ENCODE measurements at regions not wholly inside any gene's neighbourhood (a gene's known extent, or its start where the extent isn't known, plus 50 kb on each side); places are given as distances from the start of the nearest gene placed in this dataset.

- no peak for DNase-seq
Measured at GRCh38 chr2:226143091-226143490, 656.5 kb downstream of the IRS1 start.

- DNase-seq = no peak
Measured at GRCh38 chr2:226142463-226142862, 657.2 kb downstream of the IRS1 start.

GRCh38 chr2:226140594-226140993 is 659.0 kb downstream of the IRS1 start:
- no peak for DNase-seq

- no peak for DNase-seq
Measured at GRCh38 chr2:226139759-226140158, 659.9 kb downstream of the IRS1 start.

- peak; percentile 99 for DNase-seq
Measured at GRCh38 chr2:226137201-226137811, 662.3 kb downstream of the IRS1 start.

GRCh38 chr2:226136739-226137138 is 662.9 kb downstream of the IRS1 start:
- DNase-seq = peak; percentile 95

- DNase-seq = no peak
Measured at GRCh38 chr2:226135861-226136548, 663.6 kb downstream of the IRS1 start.

GRCh38 chr2:226132323-226133215 is 667.1 kb downstream of the IRS1 start:
- DNase-seq = no peak

- DNase-seq = peak; percentile 43
Measured at GRCh38 chr2:226131299-226131784, 668.3 kb downstream of the IRS1 start.

- DNase-seq = no peak
Measured at GRCh38 chr2:226130192-226130591, 669.4 kb downstream of the IRS1 start.

- no peak for DNase-seq
Measured at GRCh38 chr2:226127682-226128081, 671.9 kb downstream of the IRS1 start.

- DNase-seq = no peak
Measured at GRCh38 chr2:226126104-226126503, 673.5 kb downstream of the IRS1 start.

- DNase-seq = no peak
Measured at GRCh38 chr2:226125176-226125883, 674.3 kb downstream of the IRS1 start.

- DNase-seq = no peak
Measured at GRCh38 chr2:226124548-226125011, 675.0 kb downstream of the IRS1 start.

GRCh38 chr2:226123300-226123699 is 676.3 kb downstream of the IRS1 start:
- no peak for DNase-seq

- DNase-seq = peak; percentile 62
Measured at GRCh38 chr2:226122041-226122440, 677.6 kb downstream of the IRS1 start.

GRCh38 chr2:226121046-226121738 is 678.4 kb downstream of the IRS1 start:
- DNase-seq = no peak

- peak; percentile 83 for DNase-seq
Measured at GRCh38 chr2:226118471-226119429, 680.9 kb downstream of the IRS1 start.

- DNase-seq = no peak
Measured at GRCh38 chr2:226117510-226118065, 682.0 kb downstream of the IRS1 start.

- DNase-seq = no peak
Measured at GRCh38 chr2:226116346-226116745, 683.3 kb downstream of the IRS1 start.

GRCh38 chr2:226115832-226116200 is 683.8 kb downstream of the IRS1 start:
- no peak for DNase-seq
